Uterus (tissue), 3 donors: ENCODE measurements at regions not wholly inside any gene's neighbourhood (a gene's known extent, or its start where the extent isn't known, plus 50 kb on each side); places are given as distances from the start of the nearest gene placed in this dataset.

Experiments used
- DNase-seq, 2 donors: peaks; one replicate each; pipeline ENCODE4 v3.0.0-alpha.2; 2019 to 2020
- H3K27ac ChIP-seq, 2 donors: fragments of 200-600 bp; sonication (generic); 1 replicate in 1 of 2; 2 replicates in 1 of 2; pipeline ENCODE4 v1.5.1; 2016 to 2018
- H3K27me3 ChIP-seq, 2 donors: fragments of 200-600 bp; sonication (generic); one replicate each; pipeline ENCODE4 v1.5.1; 2018 to 2019; ENCODE audit warnings: control low read depth in 1 of 2
- H3K36me3 ChIP-seq, 2 donors: fragments of 200-600 bp; sonication (generic); one replicate each; pipeline ENCODE4 v1.5.1; 2019; ENCODE audit warnings: control low read depth in 1 of 2
- H3K4me1 ChIP-seq, 2 donors: fragments of 200-600 bp; sonication (generic); one replicate each; pipeline ENCODE4 v1.5.1; 2018 to 2019; ENCODE audit warnings: control low read depth in 1 of 2
- H3K4me3 ChIP-seq, 2 donors: fragments of 200-600 bp; sonication (generic); 1 replicate in 1 of 2; 2 replicates in 1 of 2; pipeline ENCODE4 v1.5.1; 2018 to 2019; ENCODE audit warnings: mild to moderate bottlenecking in 1 of 2
- H3K9me3 ChIP-seq, 2 donors: fragments of 200-600 bp; sonication (generic); one replicate each; pipeline ENCODE4 v1.5.1; 2019; ENCODE audit warnings: control low read depth in 1 of 2
- CTCF ChIP-seq, 4 experiments: fragments of 200-600 bp in 2 of 4; fragments of 450-650 bp in 2 of 4; sonication (generic) in 2 of 4; IDR thresholded peaks; one replicate each; pipeline ENCODE4 v1.5.1; 2016 to 2019; ENCODE audit warnings: antibody characterized with exemption in 4 of 4, mild to moderate bottlenecking in 2 of 4, moderate library complexity in 1 of 4
- POLR2A ChIP-seq, 2 donors: fragments of 450-650 bp; IDR thresholded peaks; one replicate each; pipeline ENCODE4 v1.6.1; 2016; ENCODE audit warnings: antibody characterized with exemption in 2 of 2, mild to moderate bottlenecking in 1 of 2, moderate library complexity in 1 of 2
- intact Hi-C: fragments of 100-400 bp; cut with DNase I; formaldehyde crosslinking; loops from one replicate; pipeline ENCODE4 v1.15.1; 2023; ENCODE audit warnings: low total_unique reads
- donor health status: DM: yes; HTN: yes; CAD: no.

- no peak for TF ChIP-seq CTCF (IDR thresholded peaks at IDR 0.05)
- no peak for TF ChIP-seq POLR2A (IDR thresholded peaks at IDR 0.05)
- Histone ChIP-seq H3K27ac (no peak overlapping the region), H3K9me3 (no peaks in the 10 kb centered on the region), H3K4me1 (no peaks in the 10 kb centered on the region), H3K36me3 (no peaks in the 10 kb centered on the region), H3K4me3 (no peak overlapping the region), H3K27me3 (no peaks in the 10 kb centered on the region)
- intact Hi-C loops: no loop called here
- no peak for DNase-seq
Measured at GRCh38 chr6:168247443-168248147, 72.0 kb downstream of the DACT2 start.

- Histone ChIP-seq H3K9me3 (no peaks in the 10 kb centered on the region), H3K27ac (no peak overlapping the region), H3K4me1 (no peaks in the 10 kb centered on the region), H3K4me3 (no peak overlapping the region), H3K36me3 (no peaks in the 10 kb centered on the region), H3K27me3 (no peaks in the 10 kb centered on the region)
- no peak for TF ChIP-seq POLR2A (IDR thresholded peaks at IDR 0.05)
- TF ChIP-seq CTCF (IDR thresholded peaks at IDR 0.05): no peak
- DNase-seq: no peak
- intact Hi-C loops: no loop called here
Measured at GRCh38 chr6:168244961-168245551, 74.5 kb downstream of the DACT2 start.

- DNase-seq: no peak
Measured at GRCh38 chr6:168243812-168244376, 75.7 kb downstream of the DACT2 start.

GRCh38 chr6:168242940-168243225 lies 76.7 kb downstream of the DACT2 start:
- no peak for DNase-seq
- TF ChIP-seq POLR2A (IDR thresholded peaks at IDR 0.05): no peak
- TF ChIP-seq CTCF (IDR thresholded peaks at IDR 0.05): no peak
- Histone ChIP-seq H3K9me3 (no peaks in the 10 kb centered on the region), H3K36me3 (no peaks in the 10 kb centered on the region), H3K27me3 (no peaks in the 10 kb centered on the region), H3K4me1 (no peaks in the 10 kb centered on the region), H3K4me3 (no peak overlapping the region), H3K27ac (no peak overlapping the region)
- intact Hi-C loops: no loop called here

More at GRCh38 chr6:168243812-168244376, 75.7 kb downstream of the DACT2 start:
- H3K4me3 ChIP-seq: no peak overlapping the region
- H3K36me3 ChIP-seq: no peaks in the 10 kb centered on the region
- intact Hi-C loops: no loop called here
- H3K4me1 ChIP-seq: no peaks in the 10 kb centered on the region
- TF ChIP-seq CTCF (IDR thresholded peaks at IDR 0.05) (no peak), POLR2A (IDR thresholded peaks at IDR 0.05) (no peak)
- no peak overlapping the region for H3K27ac ChIP-seq
- H3K9me3 ChIP-seq: no peaks in the 10 kb centered on the region
- no peaks in the 10 kb centered on the region for H3K27me3 ChIP-seq

- H3K27ac ChIP-seq: no peak overlapping the region
- H3K9me3 ChIP-seq: no peaks in the 10 kb centered on the region
- no peaks in the 10 kb centered on the region for H3K36me3 ChIP-seq
- no peaks in the 10 kb centered on the region for H3K27me3 ChIP-seq
- no peak overlapping the region for H3K4me3 ChIP-seq
- TF ChIP-seq POLR2A (IDR thresholded peaks at IDR 0.05): no peak
- TF ChIP-seq CTCF (IDR thresholded peaks at IDR 0.05): no peak
- intact Hi-C loops: no loop called here
- DNase-seq: no peak
- H3K4me1 ChIP-seq: no peaks in the 10 kb centered on the region
Measured at GRCh38 chr6:168242111-168242939, 77.3 kb downstream of the DACT2 start.
